ENCODE measurements at regions not wholly inside any gene's neighbourhood (a gene's known extent, or its start where the extent isn't known, plus 50 kb on each side); places are given as distances from the start of the nearest gene placed in this dataset.

DNA sequence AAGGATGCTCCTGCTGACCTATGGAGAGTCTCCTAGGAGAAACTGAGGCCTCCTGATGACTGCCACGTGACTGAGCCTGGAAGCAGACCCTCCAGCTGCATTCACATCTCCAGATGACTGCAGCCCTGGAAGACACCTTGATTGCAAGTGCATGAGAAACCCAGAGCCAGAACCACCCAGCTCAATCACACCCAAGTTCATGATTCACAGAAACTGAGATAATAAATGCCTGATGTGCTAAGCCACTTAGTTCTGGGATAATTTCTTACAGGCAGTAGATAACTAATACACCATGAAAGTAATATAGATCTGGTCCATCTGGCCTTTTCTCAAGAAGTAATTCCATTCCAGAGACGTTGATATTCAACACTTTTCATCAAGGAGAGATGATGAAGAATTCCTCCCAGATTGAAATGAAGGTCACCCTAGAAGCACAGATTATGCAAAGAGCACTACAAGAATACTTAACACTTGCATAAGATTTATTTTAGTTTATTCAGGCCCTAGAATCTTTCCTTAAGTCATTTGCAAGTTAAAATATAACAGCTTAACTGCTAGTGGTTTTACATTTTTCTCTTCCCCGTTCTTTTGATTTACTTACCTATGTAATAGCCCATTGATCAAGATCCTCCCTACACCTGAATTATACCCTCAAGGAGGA, 208.2 kb upstream of the INHBA start:
- peaks cover 45% of the 10 kb centered on the region for H3K4me1 Mint-ChIP-seq (ENCODE audit: unreplicated experiment)
- peak overlapping the region; percentile 0 for H3K27ac Mint-ChIP-seq (ENCODE audit: unreplicated experiment)
- no peak for TF ChIP-seq CTCF (IDR thresholded peaks at IDR 0.05)
- H3K36me3 Mint-ChIP-seq (ENCODE audit: unreplicated experiment): no peaks in the 10 kb centered on the region
- DNase-seq (ENCODE audit: extremely low spot score, unreplicated experiment): no peak
- H3K9me3 Mint-ChIP-seq (ENCODE audit: unreplicated experiment): peaks cover 15% of the 10 kb centered on the region
- no peak overlapping the region for H3K4me3 Mint-ChIP-seq (ENCODE audit: unreplicated experiment)
- no peaks in the 10 kb centered on the region for H3K27me3 Mint-ChIP-seq (ENCODE audit: unreplicated experiment)

GRCh38 chr7:41907444-41907843, 204.6 kb upstream of the INHBA start:
- Mint-ChIP-seq H3K4me3 (ENCODE audit: unreplicated experiment) (no peak overlapping the region), H3K36me3 (ENCODE audit: unreplicated experiment) (peaks cover 6% of the 10 kb centered on the region), H3K4me1 (ENCODE audit: unreplicated experiment) (peaks cover 14% of the 10 kb centered on the region), H3K9me3 (ENCODE audit: unreplicated experiment) (peaks cover 26% of the 10 kb centered on the region), H3K27me3 (ENCODE audit: unreplicated experiment) (no peaks in the 10 kb centered on the region), H3K27ac (ENCODE audit: unreplicated experiment) (no peak overlapping the region)
- DNase-seq (ENCODE audit: extremely low spot score, unreplicated experiment): no peak
- TF ChIP-seq CTCF (IDR thresholded peaks at IDR 0.05): no peak

GRCh38 chr7:41900532-41900931, 197.6 kb upstream of the INHBA start:
- Mint-ChIP-seq H3K9me3 (ENCODE audit: unreplicated experiment) (peaks cover 20% of the 10 kb centered on the region), H3K4me1 (ENCODE audit: unreplicated experiment) (peaks cover 30% of the 10 kb centered on the region), H3K4me3 (ENCODE audit: unreplicated experiment) (no peak overlapping the region), H3K27me3 (ENCODE audit: unreplicated experiment) (no peaks in the 10 kb centered on the region), H3K27ac (ENCODE audit: unreplicated experiment) (no peak overlapping the region), H3K36me3 (ENCODE audit: unreplicated experiment) (peaks cover 7% of the 10 kb centered on the region)
- TF ChIP-seq CTCF (IDR thresholded peaks at IDR 0.05): no peak
- DNase-seq (ENCODE audit: extremely low spot score, unreplicated experiment): no peak

DNA sequence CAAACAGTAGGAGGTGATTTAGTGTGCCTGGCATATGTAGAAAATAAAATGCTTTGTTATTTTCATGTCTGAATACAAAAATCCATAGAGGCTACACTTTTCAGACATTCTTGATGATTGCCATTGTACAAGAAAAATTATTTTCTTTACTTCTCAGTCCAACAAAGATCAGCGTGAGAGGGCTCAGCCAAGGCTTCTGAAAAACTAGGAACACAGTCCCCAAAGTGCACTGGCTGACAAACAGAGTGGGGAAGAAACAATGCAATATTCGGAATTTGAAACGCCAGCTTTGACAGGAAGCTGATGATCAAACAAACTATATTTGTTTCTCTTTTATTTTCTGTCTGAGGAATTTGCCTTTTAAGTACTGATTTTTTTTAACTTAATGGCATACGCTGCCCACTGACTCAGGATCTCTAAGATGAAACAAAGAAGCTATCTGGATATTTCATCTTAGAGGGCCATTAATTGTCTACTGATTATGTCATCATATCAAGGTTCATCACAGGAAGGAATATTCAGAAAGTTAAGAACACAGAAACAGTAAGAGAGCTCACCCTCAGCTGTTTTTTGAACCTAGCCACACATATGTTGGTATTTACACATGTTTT, 197.0 kb upstream of the INHBA start:
- H3K9me3 Mint-ChIP-seq (ENCODE audit: unreplicated experiment): peaks cover 14% of the 10 kb centered on the region
- no peak for TF ChIP-seq CTCF (IDR thresholded peaks at IDR 0.05)
- peaks cover 4% of the 10 kb centered on the region for H3K36me3 Mint-ChIP-seq (ENCODE audit: unreplicated experiment)
- H3K27me3 Mint-ChIP-seq (ENCODE audit: unreplicated experiment): no peaks in the 10 kb centered on the region
- peak overlapping the region; percentile 50 for H3K27ac Mint-ChIP-seq (ENCODE audit: unreplicated experiment)
- peaks cover 30% of the 10 kb centered on the region for H3K4me1 Mint-ChIP-seq (ENCODE audit: unreplicated experiment)
- DNase-seq (ENCODE audit: extremely low spot score, unreplicated experiment): no peak
- no peak overlapping the region for H3K4me3 Mint-ChIP-seq (ENCODE audit: unreplicated experiment)

DNA sequence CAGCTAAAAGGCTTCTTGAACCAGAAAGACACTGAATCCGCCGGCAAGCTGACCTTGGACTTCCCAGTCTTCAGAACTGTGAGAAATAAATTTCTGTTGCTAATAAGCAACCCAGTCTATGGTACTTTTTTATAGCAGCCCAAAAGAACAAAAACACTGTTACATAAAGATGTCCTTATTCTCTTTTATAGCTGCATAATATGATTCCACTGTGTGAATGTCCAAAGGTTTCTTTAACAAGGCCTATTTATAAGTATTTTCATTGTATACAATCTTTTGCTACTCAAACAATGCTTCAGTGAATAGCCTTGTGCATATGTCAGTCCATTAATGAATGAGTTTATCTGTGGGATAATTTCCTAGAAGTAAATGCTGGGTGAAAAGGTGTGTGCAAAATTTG, 190.8 kb upstream of the INHBA start:
- peaks cover 42% of the 10 kb centered on the region for H3K4me1 Mint-ChIP-seq (ENCODE audit: unreplicated experiment)
- peaks cover 2% of the 10 kb centered on the region for H3K36me3 Mint-ChIP-seq (ENCODE audit: unreplicated experiment)
- no peak for TF ChIP-seq CTCF (IDR thresholded peaks at IDR 0.05)
- DNase-seq (ENCODE audit: extremely low spot score, unreplicated experiment): no peak
- peaks cover 3% of the 10 kb centered on the region for H3K9me3 Mint-ChIP-seq (ENCODE audit: unreplicated experiment)
- no peak overlapping the region for H3K4me3 Mint-ChIP-seq (ENCODE audit: unreplicated experiment)
- no peak overlapping the region for H3K27ac Mint-ChIP-seq (ENCODE audit: unreplicated experiment)
- H3K27me3 Mint-ChIP-seq (ENCODE audit: unreplicated experiment): no peaks in the 10 kb centered on the region

Data from osteocyte (in vitro differentiated cells).